SH-SY5Y (cell line): ENCODE measurements at regions not wholly inside any gene's neighbourhood (a gene's known extent, or its start where the extent isn't known, plus 50 kb on each side); places are given as distances from the start of the nearest gene placed in this dataset.

Experiments
- GATA2 ChIP-seq: IDR thresholded peaks from 2 replicates; pipeline ENCODE4 v1.6.1; 2011; ENCODE audit warnings: mild to moderate bottlenecking, low read depth, low read length
- GATA3 ChIP-seq: IDR thresholded peaks from 2 replicates; pipeline ENCODE4 v1.6.1; 2011; ENCODE audit warnings: low read depth, mild to moderate bottlenecking, low read length, moderate library complexity

GRCh38 chr9:106733828-106734380 lies 129.1 kb upstream of the ZNF462 start:
- no peak for TF ChIP-seq GATA2
- TF ChIP-seq GATA3, result no peak
